ENCODE measurements at regions not wholly inside any gene's neighbourhood (a gene's known extent, or its start where the extent isn't known, plus 50 kb on each side); places are given as distances from the start of the nearest gene placed in this dataset.

DNA sequence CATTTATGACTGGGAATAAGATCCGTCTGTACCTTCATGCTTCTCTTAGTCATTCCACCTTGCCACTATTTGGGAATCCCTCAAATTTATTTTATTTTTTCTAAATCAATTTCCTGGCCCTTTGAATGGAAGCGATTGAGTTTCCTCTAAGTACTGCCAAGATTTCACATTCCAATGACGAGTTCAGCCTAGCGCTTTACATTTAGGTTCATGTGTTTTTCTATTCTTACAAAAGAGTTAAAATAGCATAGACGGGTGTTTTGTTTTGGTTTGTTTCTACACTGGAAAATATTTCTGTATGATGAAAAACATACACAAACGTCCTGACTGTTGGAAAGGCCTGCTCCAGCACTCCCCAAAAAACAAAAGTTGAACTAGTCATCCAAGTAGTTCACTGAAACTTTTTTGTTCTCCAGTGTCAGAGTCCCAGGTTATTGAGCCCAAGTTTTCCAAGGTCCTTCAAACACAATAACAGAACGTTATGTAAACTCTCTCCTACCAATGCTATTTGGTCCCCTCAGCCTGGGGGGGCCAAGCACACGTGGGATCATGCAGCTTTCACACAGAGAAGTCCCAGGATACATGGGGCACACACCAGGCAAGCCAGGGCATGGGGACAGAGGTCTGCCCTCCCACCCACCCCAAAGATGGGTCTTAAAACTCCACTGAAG is 74.8 kb upstream of the FOXN3 start:
- DNase-seq (ENCODE audit: low read depth): no peak
- no peak overlapping the region for H3K4me3 ChIP-seq (ENCODE audit: low read depth, low read length)
- TF ChIP-seq, protein P1, sequence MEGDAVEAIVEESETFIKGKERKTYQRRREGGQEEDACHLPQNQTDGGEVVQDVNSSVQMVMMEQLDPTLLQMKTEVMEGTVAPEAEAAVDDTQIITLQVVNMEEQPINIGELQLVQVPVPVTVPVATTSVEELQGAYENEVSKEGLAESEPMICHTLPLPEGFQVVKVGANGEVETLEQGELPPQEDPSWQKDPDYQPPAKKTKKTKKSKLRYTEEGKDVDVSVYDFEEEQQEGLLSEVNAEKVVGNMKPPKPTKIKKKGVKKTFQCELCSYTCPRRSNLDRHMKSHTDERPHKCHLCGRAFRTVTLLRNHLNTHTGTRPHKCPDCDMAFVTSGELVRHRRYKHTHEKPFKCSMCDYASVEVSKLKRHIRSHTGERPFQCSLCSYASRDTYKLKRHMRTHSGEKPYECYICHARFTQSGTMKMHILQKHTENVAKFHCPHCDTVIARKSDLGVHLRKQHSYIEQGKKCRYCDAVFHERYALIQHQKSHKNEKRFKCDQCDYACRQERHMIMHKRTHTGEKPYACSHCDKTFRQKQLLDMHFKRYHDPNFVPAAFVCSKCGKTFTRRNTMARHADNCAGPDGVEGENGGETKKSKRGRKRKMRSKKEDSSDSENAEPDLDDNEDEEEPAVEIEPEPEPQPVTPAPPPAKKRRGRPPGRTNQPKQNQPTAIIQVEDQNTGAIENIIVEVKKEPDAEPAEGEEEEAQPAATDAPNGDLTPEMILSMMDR (IDR thresholded peaks at IDR 0.05; ENCODE audit: insufficient read depth, low read depth, low read length): no peak

DNA sequence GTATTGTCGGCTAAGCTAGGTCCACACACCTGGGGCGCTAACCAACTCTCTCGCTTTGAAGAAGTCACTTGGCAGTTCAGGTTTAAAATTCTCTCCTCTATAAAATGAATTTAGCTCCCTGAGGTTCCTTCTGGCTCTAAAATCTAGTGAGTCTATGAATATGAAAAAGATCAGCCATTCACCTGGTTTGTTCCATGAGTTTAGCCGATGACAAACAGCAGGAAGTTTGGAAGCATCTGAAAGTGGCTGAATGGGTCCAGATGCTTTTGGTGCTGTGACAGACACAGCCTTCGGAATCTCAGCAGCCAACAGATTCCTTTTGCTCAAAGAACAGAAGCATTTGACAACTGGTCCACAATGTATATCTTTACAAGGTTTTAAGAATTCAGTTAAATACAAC is 73.4 kb upstream of the FOXN3 start:
- TF ChIP-seq, protein P1 (IDR thresholded peaks at IDR 0.05; ENCODE audit: insufficient read depth, low read depth, low read length): no peak
- no peak for DNase-seq (ENCODE audit: low read depth)
- no peak overlapping the region for H3K4me3 ChIP-seq (ENCODE audit: low read depth, low read length)

DNA sequence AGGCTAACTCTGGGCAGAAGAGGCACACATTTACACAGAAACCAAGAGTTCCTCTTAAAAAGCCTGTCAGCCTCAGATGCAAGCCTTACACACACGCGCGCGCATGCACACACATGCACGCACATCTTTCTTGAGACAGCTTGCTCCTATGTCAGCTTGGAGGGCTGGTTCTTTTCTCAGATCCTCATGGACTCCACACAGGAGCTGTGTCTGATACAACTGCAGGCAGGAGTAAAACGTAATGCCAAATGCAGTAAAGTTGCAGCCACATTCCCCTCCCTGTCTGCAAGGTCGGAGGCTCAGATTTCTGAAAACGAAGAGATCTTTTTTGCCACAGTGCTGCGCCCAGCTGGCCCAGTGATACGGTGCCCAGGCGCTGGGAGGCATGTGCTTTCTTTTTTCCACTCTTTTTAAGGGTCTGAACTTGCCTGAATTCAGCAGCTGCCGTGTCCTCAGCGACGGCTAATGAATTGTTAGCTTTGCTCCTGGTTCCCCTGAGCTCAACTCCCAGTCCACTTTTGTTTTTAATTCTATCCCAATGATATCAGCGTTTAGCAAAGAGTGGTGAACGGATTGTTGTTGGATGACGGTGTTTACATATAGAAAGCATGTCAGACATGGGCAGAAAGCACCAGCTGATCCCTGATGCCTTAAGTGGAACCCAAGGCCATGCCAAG is 72.9 kb upstream of the FOXN3 start:
- peak overlapping the region; percentile 16 for H3K4me3 ChIP-seq (ENCODE audit: low read depth, low read length)
- TF ChIP-seq, protein P1 (IDR thresholded peaks at IDR 0.05; ENCODE audit: insufficient read depth, low read depth, low read length): no peak
- peak; percentile 44 for DNase-seq (ENCODE audit: low read depth)

DNA sequence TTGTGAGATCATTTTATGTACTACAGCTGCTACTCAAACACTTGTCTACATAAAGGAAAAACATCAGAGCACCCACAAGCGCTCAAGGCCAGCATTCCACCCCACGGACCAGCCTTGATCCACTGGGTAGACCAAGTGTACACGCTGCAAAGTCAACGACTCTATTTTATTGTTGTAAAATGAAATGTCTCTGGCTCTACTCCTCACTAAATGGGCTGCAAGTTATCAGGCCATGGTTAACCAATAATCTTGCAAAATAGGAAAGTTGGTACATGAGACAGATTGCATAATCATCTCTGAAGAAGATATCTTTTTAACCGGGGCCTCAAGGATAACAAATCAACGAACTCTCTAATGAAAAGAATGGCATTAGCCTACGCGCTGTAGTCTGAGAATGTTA is 69.9 kb upstream of the FOXN3 start:
- DNase-seq (ENCODE audit: low read depth): peak; percentile 59
- TF ChIP-seq, protein P1 (IDR thresholded peaks at IDR 0.05; ENCODE audit: insufficient read depth, low read depth, low read length): no peak
- no peak overlapping the region for H3K4me3 ChIP-seq (ENCODE audit: low read depth, low read length)

DNA sequence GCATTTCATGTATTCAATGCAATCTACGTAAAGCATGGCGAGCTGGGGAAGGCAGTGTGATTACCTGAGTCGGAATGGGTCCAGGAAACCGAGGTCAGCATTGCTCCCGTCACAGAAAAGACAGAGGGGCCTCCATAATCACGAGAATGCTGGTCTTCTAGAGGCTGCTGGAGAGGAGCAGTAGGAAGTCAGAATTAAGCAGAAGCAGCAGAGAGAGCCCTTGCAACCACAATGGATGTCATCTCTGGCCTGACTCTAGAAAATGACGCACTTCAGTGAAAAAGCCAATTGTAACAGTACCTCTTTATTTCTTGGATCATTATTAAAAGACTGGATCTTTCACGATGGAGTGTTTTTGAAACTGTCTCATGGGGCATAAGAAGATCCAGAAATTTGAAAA is 69.5 kb upstream of the FOXN3 start:
- TF ChIP-seq, protein P1 (IDR thresholded peaks at IDR 0.05; ENCODE audit: insufficient read depth, low read depth, low read length): no peak
- no peak for DNase-seq (ENCODE audit: low read depth)
- H3K4me3 ChIP-seq (ENCODE audit: low read depth, low read length): no peak overlapping the region

DNA sequence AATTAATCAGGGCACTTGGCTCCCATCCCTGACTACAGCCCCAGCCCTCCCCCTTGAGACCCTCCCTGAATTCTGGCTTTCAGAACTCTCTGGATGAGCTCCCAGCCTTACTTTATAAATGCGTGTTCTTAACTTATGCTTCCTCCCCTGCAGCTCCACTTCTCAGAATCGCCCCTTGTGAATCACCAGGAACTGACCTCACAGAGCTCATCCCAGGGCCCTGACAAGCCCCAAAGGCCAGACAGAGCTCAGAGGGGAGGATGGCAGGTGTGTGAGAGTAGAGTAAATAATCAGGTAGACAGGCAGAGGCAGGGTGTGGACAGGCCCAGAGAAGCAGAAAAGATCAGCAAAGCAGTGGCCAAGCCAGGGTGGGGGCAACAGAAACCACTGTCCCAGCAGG is 68.2 kb upstream of the FOXN3 start:
- TF ChIP-seq, protein P1 (IDR thresholded peaks at IDR 0.05; ENCODE audit: insufficient read depth, low read depth, low read length): no peak
- no peak for DNase-seq (ENCODE audit: low read depth)
- no peak overlapping the region for H3K4me3 ChIP-seq (ENCODE audit: low read depth, low read length)

Measured in fibroblast of villous mesenchyme (primary cell).